Fibroblast of pulmonary artery (primary cell): ENCODE measurements at regions not wholly inside any gene's neighbourhood (a gene's known extent, or its start where the extent isn't known, plus 50 kb on each side); places are given as distances from the start of the nearest gene placed in this dataset.

Source experiments
- DNase-seq: peaks from one replicate; pipeline ENCODE4 v3.0.0-alpha.2; 2010; ENCODE audit warnings: low read depth
- H3K4me3 ChIP-seq: replicated peaks from 2 replicates; pipeline ENCODE4 v1.5.1; 2011; ENCODE audit warnings: low read depth, mild to moderate bottlenecking, control low read depth, low read length, moderate library complexity
- CTCF ChIP-seq: IDR thresholded peaks from 2 replicates; pipeline ENCODE4 v1.5.1; 2011; ENCODE audit warnings: mild to moderate bottlenecking, control low read depth, low read length, inconsistent platforms; ENCODE audit errors: missing control alignments

GRCh38 chr5:87101321-87101720 is 166.4 kb upstream of the RASA1 start:
- no peak overlapping the region for H3K4me3 ChIP-seq
- no peak for DNase-seq
- no peak for TF ChIP-seq CTCF

GRCh38 chr5:87102841-87103240 is 164.8 kb upstream of the RASA1 start:
- TF ChIP-seq CTCF: no peak
- no peak overlapping the region for H3K4me3 ChIP-seq
- no peak for DNase-seq

DNA sequence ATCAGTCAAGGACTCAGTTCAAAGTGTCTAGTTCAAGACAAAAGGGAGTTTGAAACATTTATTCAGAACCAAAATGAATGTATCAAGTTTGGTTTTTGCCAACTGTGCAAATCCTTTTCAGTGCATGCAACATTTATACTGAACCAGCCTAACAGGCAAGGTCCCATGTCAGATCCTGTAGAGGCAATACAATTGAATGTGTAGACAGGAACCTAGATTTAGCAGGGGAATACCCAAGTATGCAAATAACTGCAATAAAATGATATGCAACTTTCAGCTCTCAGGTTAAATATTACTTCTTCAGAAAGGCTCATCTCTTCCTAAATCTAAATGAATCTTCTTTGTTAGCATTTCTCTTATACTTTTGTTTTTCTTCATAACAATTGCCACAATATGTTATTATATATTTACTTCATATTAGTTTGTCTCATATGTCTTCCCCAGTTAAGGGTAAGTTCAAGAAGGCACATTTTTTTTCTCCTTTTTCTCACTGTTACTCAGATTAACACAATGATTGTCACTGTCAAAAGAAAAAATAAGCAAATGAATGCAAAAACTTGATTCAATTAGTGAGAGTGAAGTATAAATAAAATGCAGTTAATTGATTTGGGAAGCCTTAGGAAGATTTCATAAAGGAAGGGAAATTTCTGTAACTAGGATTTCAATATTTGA is 163.9 kb upstream of the RASA1 start:
- TF ChIP-seq CTCF: no peak
- H3K4me3 ChIP-seq: no peak overlapping the region
- DNase-seq: no peak

DNA sequence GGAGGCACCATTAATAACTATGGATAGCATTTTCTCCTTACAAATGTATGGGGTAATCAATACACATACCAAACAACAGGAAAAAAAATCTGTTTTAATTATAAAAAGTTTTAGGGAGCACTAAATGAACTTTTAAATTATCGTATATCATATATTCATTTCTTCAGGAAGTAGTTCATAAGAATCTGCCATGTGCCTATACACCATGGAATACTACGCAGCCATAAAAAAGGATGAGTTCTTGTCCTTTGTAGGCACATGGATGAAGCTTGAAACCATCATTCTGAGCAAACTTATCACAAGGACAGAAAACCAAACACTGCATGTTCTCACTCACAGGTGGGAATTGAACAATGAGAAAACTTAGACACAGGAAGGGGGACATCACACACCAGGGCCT is 162.1 kb upstream of the RASA1 start:
- no peak for TF ChIP-seq CTCF
- H3K4me3 ChIP-seq: no peak overlapping the region
- no peak for DNase-seq

GRCh38 chr5:87109746-87110145 is 157.9 kb upstream of the RASA1 start:
- TF ChIP-seq CTCF: no peak
- no peak overlapping the region for H3K4me3 ChIP-seq
- no peak for DNase-seq

GRCh38 chr5:87110721-87111120 is 157.0 kb upstream of the RASA1 start:
- TF ChIP-seq CTCF: no peak
- DNase-seq: no peak
- no peak overlapping the region for H3K4me3 ChIP-seq

DNA sequence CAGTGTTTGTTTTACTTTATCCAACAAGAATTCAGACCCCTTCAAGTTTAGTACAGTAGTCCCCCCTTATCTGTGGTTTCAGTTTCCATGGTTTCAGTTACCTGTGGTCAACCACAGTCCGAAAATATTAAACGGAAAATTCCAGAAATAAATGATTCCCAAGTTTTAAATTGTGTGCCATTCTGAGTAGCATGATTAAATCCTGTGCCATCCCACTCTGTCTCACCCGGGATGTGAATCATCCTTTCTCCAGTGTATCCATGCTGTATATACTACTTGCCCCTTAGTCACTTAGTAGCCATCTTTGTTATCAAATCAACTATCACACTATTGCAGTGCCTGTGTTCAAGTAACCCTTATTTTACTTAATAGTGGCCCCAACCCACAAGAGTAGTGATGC is 153.8 kb upstream of the RASA1 start:
- H3K4me3 ChIP-seq: no peak overlapping the region
- no peak for TF ChIP-seq CTCF
- DNase-seq: peak; percentile 55
